ENCODE measurements at regions not wholly inside any gene's neighbourhood (a gene's known extent, or its start where the extent isn't known, plus 50 kb on each side); places are given as distances from the start of the nearest gene placed in this dataset.
"Not testable (repeated sequence)": the region's sequence is repeated elsewhere in the genome, so short reads cannot be mapped to it uniquely, and the experiment has no call there.

GRCh38 chr11:33996498-33997454 is 54.8 kb upstream of the CAPRIN1 start:
- Histone ChIP-seq H3K4me2 (ENCODE audit: low read depth, low read length, poor library complexity, severe bottlenecking) (peak overlapping the region; percentile 54), H3K9me3 (ENCODE audit: insufficient read depth, low read depth, low read length) (no peaks in the 10 kb centered on the region), H4K20me1 (ENCODE audit: insufficient read depth, low read length, poor library complexity, severe bottlenecking) (no peaks in the 10 kb centered on the region), H3K79me2 (ENCODE audit: insufficient read depth, low read length) (no peaks in the 10 kb centered on the region), H3K4me1 (ENCODE audit: insufficient read depth, low read length, poor library complexity, severe bottlenecking) (peaks cover 13% of the 10 kb centered on the region), H3K27me3 (ENCODE audit: insufficient read depth, low read length, poor library complexity, severe bottlenecking) (peaks cover 44% of the 10 kb centered on the region), H3K4me3 (ENCODE audit: low read length, poor library complexity, severe bottlenecking) (peak overlapping the region; percentile 18), H2AFZ (ENCODE audit: low read length) (peak overlapping the region; percentile 20; the same call in 1 of the 2 replicates), H3K9me2 (replicated peaks; ENCODE audit: low read depth, low read length) (no peaks in the 10 kb centered on the region), H3K9ac (ENCODE audit: low read depth, low read length, poor library complexity, severe bottlenecking) (no peak overlapping the region), H3F3A (ENCODE audit: low read depth) (peaks cover under 1% of the 10 kb centered on the region; the same call in 1 of the 2 replicates), H3K36me3 (ENCODE audit: insufficient read depth, low read length) (no peaks in the 10 kb centered on the region)
- TF ChIP-seq CTCF (conservative IDR thresholded peaks at IDR 0.05; ENCODE audit: low read length) (peak; percentile 83), EZH2phosphoT487 (IDR thresholded peaks at IDR 0.05; ENCODE audit: borderline replicate concordance) (no peak)

GRCh38 chr11:33994937-33995336 is 56.6 kb upstream of the CAPRIN1 start:
- peaks cover 19% of the 10 kb centered on the region for H3K4me1 ChIP-seq (ENCODE audit: insufficient read depth, low read length, poor library complexity, severe bottlenecking)
- H3K4me3 ChIP-seq (ENCODE audit: low read length, poor library complexity, severe bottlenecking): no peak overlapping the region
- H3K9me3 ChIP-seq (ENCODE audit: insufficient read depth, low read depth, low read length): no peaks in the 10 kb centered on the region
- H3K4me2 ChIP-seq (ENCODE audit: low read depth, low read length, poor library complexity, severe bottlenecking): no peak overlapping the region
- H2AFZ ChIP-seq (ENCODE audit: low read length): no peak overlapping the region
- no peaks in the 10 kb centered on the region for H3K79me2 ChIP-seq (ENCODE audit: insufficient read depth, low read length)
- no peaks in the 10 kb centered on the region for H4K20me1 ChIP-seq (ENCODE audit: insufficient read depth, low read length, poor library complexity, severe bottlenecking)
- H3K9me2 ChIP-seq (replicated peaks; ENCODE audit: low read depth, low read length): no peaks in the 10 kb centered on the region
- peaks cover 6% of the 10 kb centered on the region for H3F3A ChIP-seq (ENCODE audit: low read depth)
- TF ChIP-seq CTCF (conservative IDR thresholded peaks at IDR 0.05; ENCODE audit: low read length): no peak
- TF ChIP-seq EZH2phosphoT487 (IDR thresholded peaks at IDR 0.05; ENCODE audit: borderline replicate concordance): no peak
- no peak overlapping the region for H3K9ac ChIP-seq (ENCODE audit: low read depth, low read length, poor library complexity, severe bottlenecking)
- no peaks in the 10 kb centered on the region for H3K36me3 ChIP-seq (ENCODE audit: insufficient read depth, low read length)
- peaks cover 44% of the 10 kb centered on the region for H3K27me3 ChIP-seq (ENCODE audit: insufficient read depth, low read length, poor library complexity, severe bottlenecking)

DNA sequence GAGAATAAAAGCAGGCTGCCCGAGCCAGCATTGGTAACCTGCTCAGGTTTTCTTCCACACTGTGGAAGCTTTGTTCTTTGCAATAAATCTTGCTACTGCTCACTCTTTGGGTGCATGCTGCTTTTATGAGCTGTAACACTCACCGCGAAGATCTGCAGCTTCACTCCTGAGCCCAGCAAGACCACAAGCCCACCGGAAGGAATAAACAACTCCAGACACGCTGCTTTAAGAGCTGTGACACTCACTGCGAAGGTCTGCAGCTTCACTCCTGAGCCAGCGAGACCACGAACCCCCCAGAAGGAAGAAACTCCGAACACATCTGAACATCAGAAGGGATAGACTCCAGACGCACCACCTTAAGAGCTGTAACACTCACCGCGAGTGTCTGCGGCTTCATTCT is 60.4 kb upstream of the CAPRIN1 start:
- not testable (repeated sequence) for H4K20me1 ChIP-seq (ENCODE audit: insufficient read depth, low read length, poor library complexity, severe bottlenecking); H3K36me3 ChIP-seq (ENCODE audit: insufficient read depth, low read length); H3K9me2 ChIP-seq (replicated peaks; ENCODE audit: low read depth, low read length); H3K9ac ChIP-seq (ENCODE audit: low read depth, low read length, poor library complexity, severe bottlenecking); H3K79me2 ChIP-seq (ENCODE audit: insufficient read depth, low read length); H2AFZ ChIP-seq (ENCODE audit: low read length); H3K9me3 ChIP-seq (ENCODE audit: insufficient read depth, low read depth, low read length); H3F3A ChIP-seq (ENCODE audit: low read depth)
- Histone ChIP-seq H3K4me3 (ENCODE audit: low read length, poor library complexity, severe bottlenecking) (peak overlapping the region; percentile 42), H3K4me2 (ENCODE audit: low read depth, low read length, poor library complexity, severe bottlenecking) (peak overlapping the region; percentile 59), H3K27me3 (ENCODE audit: insufficient read depth, low read length, poor library complexity, severe bottlenecking) (peaks cover 25% of the 10 kb centered on the region), H3K4me1 (ENCODE audit: insufficient read depth, low read length, poor library complexity, severe bottlenecking) (peaks cover 12% of the 10 kb centered on the region)

DNA sequence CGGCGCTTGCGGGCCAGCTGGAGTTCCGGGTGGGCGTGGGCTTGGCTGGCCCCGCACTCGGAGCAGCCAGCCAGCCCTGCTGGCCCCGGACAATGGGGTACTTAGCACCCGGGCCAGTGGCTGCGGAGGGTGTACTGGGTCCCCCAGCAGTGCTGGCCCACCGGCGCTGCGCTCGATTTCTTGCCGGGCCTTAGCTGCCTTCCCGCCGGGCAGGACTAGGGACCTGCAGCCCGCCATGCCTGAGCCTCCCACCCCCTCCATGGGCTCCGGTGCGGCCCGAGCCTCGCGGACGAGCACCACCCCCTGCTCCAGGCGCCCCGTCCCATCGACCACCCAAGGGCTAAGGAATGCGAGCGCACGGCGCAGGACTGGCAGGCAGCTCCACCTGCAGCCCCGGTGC is 61.4 kb upstream of the CAPRIN1 start:
- not testable (repeated sequence) for H3K79me2 ChIP-seq (ENCODE audit: insufficient read depth, low read length); H3F3A ChIP-seq (ENCODE audit: low read depth); H3K9me2 ChIP-seq (replicated peaks; ENCODE audit: low read depth, low read length); H4K20me1 ChIP-seq (ENCODE audit: insufficient read depth, low read length, poor library complexity, severe bottlenecking); H3K4me3 ChIP-seq (ENCODE audit: low read length, poor library complexity, severe bottlenecking); H3K4me2 ChIP-seq (ENCODE audit: low read depth, low read length, poor library complexity, severe bottlenecking); H3K9me3 ChIP-seq (ENCODE audit: insufficient read depth, low read depth, low read length); H3K36me3 ChIP-seq (ENCODE audit: insufficient read depth, low read length); H3K9ac ChIP-seq (ENCODE audit: low read depth, low read length, poor library complexity, severe bottlenecking); H2AFZ ChIP-seq (ENCODE audit: low read length)
- Histone ChIP-seq H3K27me3 (ENCODE audit: insufficient read depth, low read length, poor library complexity, severe bottlenecking) (peaks cover 15% of the 10 kb centered on the region), H3K4me1 (ENCODE audit: insufficient read depth, low read length, poor library complexity, severe bottlenecking) (peaks cover 12% of the 10 kb centered on the region)
